HL-60 (cell line): ENCODE measurements at regions not wholly inside any gene's neighbourhood (a gene's known extent, or its start where the extent isn't known, plus 50 kb on each side); places are given as distances from the start of the nearest gene placed in this dataset.
"Not testable (repeated sequence)": the region's sequence is repeated elsewhere in the genome, so short reads cannot be mapped to it uniquely, and the experiment has no call there.

Experiments used
- CTCF ChIP-seq: IDR thresholded peaks from one replicate; pipeline ENCODE4 v1.5.1; 2011; ENCODE audit warnings: low read length, control low read depth, inconsistent platforms; ENCODE audit not compliant: insufficient read depth
- POLR2AphosphoS5 ChIP-seq: IDR thresholded peaks from 2 replicates; pipeline ENCODE4 v1.6.1; 2012; ENCODE audit warnings: low read depth
- TF ChIP-seq, protein P1 (sequence below): IDR thresholded peaks from 2 replicates; pipeline ENCODE4 v1.6.1; 2012; ENCODE audit warnings: low read depth; ENCODE audit not compliant: insufficient replicate concordance

- not testable (repeated sequence) for TF ChIP-seq CTCF, POLR2AphosphoS5
- TF ChIP-seq, protein P1, sequence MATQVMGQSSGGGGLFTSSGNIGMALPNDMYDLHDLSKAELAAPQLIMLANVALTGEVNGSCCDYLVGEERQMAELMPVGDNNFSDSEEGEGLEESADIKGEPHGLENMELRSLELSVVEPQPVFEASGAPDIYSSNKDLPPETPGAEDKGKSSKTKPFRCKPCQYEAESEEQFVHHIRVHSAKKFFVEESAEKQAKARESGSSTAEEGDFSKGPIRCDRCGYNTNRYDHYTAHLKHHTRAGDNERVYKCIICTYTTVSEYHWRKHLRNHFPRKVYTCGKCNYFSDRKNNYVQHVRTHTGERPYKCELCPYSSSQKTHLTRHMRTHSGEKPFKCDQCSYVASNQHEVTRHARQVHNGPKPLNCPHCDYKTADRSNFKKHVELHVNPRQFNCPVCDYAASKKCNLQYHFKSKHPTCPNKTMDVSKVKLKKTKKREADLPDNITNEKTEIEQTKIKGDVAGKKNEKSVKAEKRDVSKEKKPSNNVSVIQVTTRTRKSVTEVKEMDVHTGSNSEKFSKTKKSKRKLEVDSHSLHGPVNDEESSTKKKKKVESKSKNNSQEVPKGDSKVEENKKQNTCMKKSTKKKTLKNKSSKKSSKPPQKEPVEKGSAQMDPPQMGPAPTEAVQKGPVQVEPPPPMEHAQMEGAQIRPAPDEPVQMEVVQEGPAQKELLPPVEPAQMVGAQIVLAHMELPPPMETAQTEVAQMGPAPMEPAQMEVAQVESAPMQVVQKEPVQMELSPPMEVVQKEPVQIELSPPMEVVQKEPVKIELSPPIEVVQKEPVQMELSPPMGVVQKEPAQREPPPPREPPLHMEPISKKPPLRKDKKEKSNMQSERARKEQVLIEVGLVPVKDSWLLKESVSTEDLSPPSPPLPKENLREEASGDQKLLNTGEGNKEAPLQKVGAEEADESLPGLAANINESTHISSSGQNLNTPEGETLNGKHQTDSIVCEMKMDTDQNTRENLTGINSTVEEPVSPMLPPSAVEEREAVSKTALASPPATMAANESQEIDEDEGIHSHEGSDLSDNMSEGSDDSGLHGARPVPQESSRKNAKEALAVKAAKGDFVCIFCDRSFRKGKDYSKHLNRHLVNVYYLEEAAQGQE = not testable (repeated sequence)
Observed at GRCh38 chr5:87576306-87576705, 163.6 kb upstream of the CCNH start.
